Astrocyte (in vitro differentiated cells and primary cell): ENCODE measurements at regions not wholly inside any gene's neighbourhood (a gene's known extent, or its start where the extent isn't known, plus 50 kb on each side); places are given as distances from the start of the nearest gene placed in this dataset.

Source experiments
- DNase-seq: peaks from one replicate; pipeline ENCODE4 v3.0.0-alpha.2; 2010; ENCODE audit warnings: low read depth
- FAIRE-seq: peaks from 2 replicates; lab custom pipeline; 2011; peaks lifted over from hg19 to GRCh38; lab: Jason Lieb, UNC
- H2AFZ ChIP-seq: 2 replicates; pipeline ENCODE4 v1.6.0; 2012; ENCODE audit warnings: low read depth, low read length, inconsistent platforms
- H3K27ac ChIP-seq: 2 replicates; pipeline ENCODE4 v1.5.1; 2011; ENCODE audit warnings: low read depth, low read length, inconsistent platforms
- H3K27me3 ChIP-seq: 2 replicates; pipeline ENCODE4 v1.6.0; 2011; ENCODE audit warnings: low read length, inconsistent platforms; ENCODE audit not compliant: insufficient read depth
- H3K36me3 ChIP-seq: 2 replicates; pipeline ENCODE4 v1.5.1; 2011; ENCODE audit warnings: low read length, inconsistent platforms; ENCODE audit not compliant: insufficient read depth
- H3K4me1 ChIP-seq: 2 replicates; pipeline ENCODE4 v1.5.1; 2011; ENCODE audit warnings: low read length, inconsistent platforms; ENCODE audit not compliant: insufficient read depth
- H3K4me2 ChIP-seq: 2 replicates; pipeline ENCODE4 v1.6.0; 2012; ENCODE audit warnings: low read length, inconsistent platforms
- H3K4me3 ChIP-seq: 2 replicates; pipeline ENCODE4 v1.5.1; 2011; ENCODE audit warnings: low read depth, mild to moderate bottlenecking, low read length, inconsistent platforms; ENCODE audit not compliant: insufficient read depth
- H3K79me2 ChIP-seq: 2 replicates; pipeline ENCODE4 v1.6.0; 2012; ENCODE audit warnings: mild to moderate bottlenecking, low read length, inconsistent platforms; ENCODE audit not compliant: insufficient read depth
- H3K9ac ChIP-seq: 2 replicates; pipeline ENCODE4 v1.6.0; 2012; ENCODE audit warnings: mild to moderate bottlenecking, low read length, inconsistent platforms
- H3K9me3 ChIP-seq: 2 replicates; pipeline ENCODE4 v1.5.1; 2012; ENCODE audit warnings: low read depth, mild to moderate bottlenecking, low read length, inconsistent platforms; ENCODE audit not compliant: insufficient read depth
- H4K20me1 ChIP-seq: 2 replicates; pipeline ENCODE4 v1.6.0; 2012; ENCODE audit warnings: low read length, inconsistent platforms; ENCODE audit not compliant: insufficient read depth
- H3K27ac Mint-ChIP-seq: one replicate; pipeline ENCODE4 v1.8.0; 2021; ENCODE audit warnings: mild to moderate bottlenecking, mixed read lengths; ENCODE audit not compliant: unreplicated experiment
- H3K27me3 Mint-ChIP-seq: one replicate; pipeline ENCODE4 v1.8.0; 2021; ENCODE audit warnings: low read depth, mixed read lengths; ENCODE audit not compliant: unreplicated experiment
- H3K36me3 Mint-ChIP-seq: one replicate; pipeline ENCODE4 v1.8.0; 2021; ENCODE audit warnings: low read depth, mixed read lengths; ENCODE audit not compliant: unreplicated experiment
- H3K4me1 Mint-ChIP-seq: one replicate; pipeline ENCODE4 v1.8.0; 2021; ENCODE audit warnings: low read depth, mixed read lengths; ENCODE audit not compliant: unreplicated experiment
- H3K4me3 Mint-ChIP-seq: one replicate; pipeline ENCODE4 v1.8.0; 2021; ENCODE audit warnings: mild to moderate bottlenecking, moderate library complexity, mixed read lengths; ENCODE audit not compliant: unreplicated experiment
- H3K9me3 Mint-ChIP-seq: one replicate; pipeline ENCODE4 v1.8.0; 2021; ENCODE audit warnings: mild to moderate bottlenecking, mixed read lengths; ENCODE audit not compliant: unreplicated experiment
- CTCF ChIP-seq: IDR thresholded peaks from 2 replicates; pipeline ENCODE4 v1.5.1; 2011; ENCODE audit warnings: low read depth, mild to moderate bottlenecking, inconsistent platforms, low read length, moderate library complexity; ENCODE audit not compliant: insufficient read depth
- EZH2 ChIP-seq: IDR thresholded peaks from 2 replicates; pipeline ENCODE4 v1.6.1; 2012; ENCODE audit warnings: mild to moderate bottlenecking, low read length, inconsistent platforms; ENCODE audit not compliant: insufficient read depth

GRCh38 chr4:145307763-145308430 is 127.5 kb upstream of the OTUD4 start:
- Mint-ChIP-seq H3K27ac (no peak overlapping the region), H3K4me3 (no peak overlapping the region), H3K36me3 (no peaks in the 10 kb centered on the region), H3K9me3 (no peaks in the 10 kb centered on the region), H3K4me1 (peaks cover 5% of the 10 kb centered on the region), H3K27me3 (no peaks in the 10 kb centered on the region)
- Histone ChIP-seq H3K4me2 (no peak overlapping the region), H3K27me3 (no peaks in the 10 kb centered on the region), H3K4me3 (no peak overlapping the region), H3K79me2 (no peaks in the 10 kb centered on the region), H4K20me1 (no peaks in the 10 kb centered on the region), H2AFZ (no peak overlapping the region), H3K36me3 (no peaks in the 10 kb centered on the region), H3K4me1 (no peaks in the 10 kb centered on the region), H3K27ac (no peak overlapping the region), H3K9ac (no peak overlapping the region), H3K9me3 (no peaks in the 10 kb centered on the region)
- TF ChIP-seq EZH2 (no peak), CTCF (no peak)
- no peak for DNase-seq
- no peak for FAIRE-seq

GRCh38 chr4:145307120-145307519 is 126.7 kb upstream of the OTUD4 start:
- H3K27me3 Mint-ChIP-seq = no peaks in the 10 kb centered on the region
- no peak for DNase-seq
- H2AFZ ChIP-seq = no peak overlapping the region
- no peaks in the 10 kb centered on the region for H4K20me1 ChIP-seq
- no peaks in the 10 kb centered on the region for H3K4me1 ChIP-seq
- H3K36me3 ChIP-seq = no peaks in the 10 kb centered on the region
- H3K36me3 Mint-ChIP-seq = no peaks in the 10 kb centered on the region
- H3K4me3 ChIP-seq = no peak overlapping the region
- H3K79me2 ChIP-seq = no peaks in the 10 kb centered on the region
- no peak overlapping the region for H3K27ac ChIP-seq
- H3K4me1 Mint-ChIP-seq = peaks cover 5% of the 10 kb centered on the region
- H3K27ac Mint-ChIP-seq = no peak overlapping the region
- no peak for FAIRE-seq
- H3K9ac ChIP-seq = no peak overlapping the region
- no peak overlapping the region for H3K4me3 Mint-ChIP-seq
- no peaks in the 10 kb centered on the region for H3K9me3 ChIP-seq
- TF ChIP-seq EZH2 (no peak), CTCF (no peak)
- H3K4me2 ChIP-seq = no peak overlapping the region
- no peaks in the 10 kb centered on the region for H3K27me3 ChIP-seq
- H3K9me3 Mint-ChIP-seq = no peaks in the 10 kb centered on the region

- no peak overlapping the region for H3K27ac Mint-ChIP-seq
- peaks cover 27% of the 10 kb centered on the region for H3K4me1 Mint-ChIP-seq
- DNase-seq = no peak
- no peaks in the 10 kb centered on the region for H3K79me2 ChIP-seq
- no peak overlapping the region for H3K4me3 ChIP-seq
- H3K9ac ChIP-seq = no peak overlapping the region
- no peaks in the 10 kb centered on the region for H3K36me3 Mint-ChIP-seq
- no peak overlapping the region for H3K27ac ChIP-seq
- no peak overlapping the region for H2AFZ ChIP-seq
- no peaks in the 10 kb centered on the region for H3K27me3 ChIP-seq
- H3K9me3 Mint-ChIP-seq = no peaks in the 10 kb centered on the region
- H3K27me3 Mint-ChIP-seq = no peaks in the 10 kb centered on the region
- FAIRE-seq = no peak
- no peaks in the 10 kb centered on the region for H3K9me3 ChIP-seq
- H3K4me3 Mint-ChIP-seq = no peak overlapping the region
- no peak overlapping the region for H3K4me2 ChIP-seq
- no peak for TF ChIP-seq EZH2
- no peak for TF ChIP-seq CTCF
- H3K4me1 ChIP-seq = peaks cover 25% of the 10 kb centered on the region
- no peaks in the 10 kb centered on the region for H4K20me1 ChIP-seq
- no peaks in the 10 kb centered on the region for H3K36me3 ChIP-seq
These were observed 122.3 kb upstream of the OTUD4 start for GRCh38 chr4:145302725-145303124.
